ENCODE measurements at regions not wholly inside any gene's neighbourhood (a gene's known extent, or its start where the extent isn't known, plus 50 kb on each side); places are given as distances from the start of the nearest gene placed in this dataset.
"Not testable (repeated sequence)": the region's sequence is repeated elsewhere in the genome, so short reads cannot be mapped to it uniquely, and the experiment has no call there.

- no peak overlapping the region for H3K27ac Mint-ChIP-seq
- H3K4me1 Mint-ChIP-seq, result peaks cover 6% of the 10 kb centered on the region
- H3K4me3 Mint-ChIP-seq, result no peak overlapping the region
- no peaks in the 10 kb centered on the region for H3K9me3 Mint-ChIP-seq
- ATAC-seq, result no peak
- H3K27me3 Mint-ChIP-seq, result peaks cover 42% of the 10 kb centered on the region
- no peaks in the 10 kb centered on the region for H3K36me3 Mint-ChIP-seq
These were observed 84.1 kb upstream of the ZNF800 start for GRCh38 chr7:127476618-127477017.

GRCh38 chr7:127474457-127474856, 81.9 kb upstream of the ZNF800 start:
- peaks cover 40% of the 10 kb centered on the region for H3K27me3 Mint-ChIP-seq

GRCh38 chr7:127473409-127473808, 80.9 kb upstream of the ZNF800 start:
- no peak overlapping the region for H3K27ac Mint-ChIP-seq
- peaks cover 40% of the 10 kb centered on the region for H3K27me3 Mint-ChIP-seq
- no peak overlapping the region for H3K4me3 Mint-ChIP-seq
- no peaks in the 10 kb centered on the region for H3K9me3 Mint-ChIP-seq
- H3K4me1 Mint-ChIP-seq, result peaks cover 6% of the 10 kb centered on the region
- ATAC-seq, result no peak
- H3K36me3 Mint-ChIP-seq, result no peaks in the 10 kb centered on the region

More at GRCh38 chr7:127474457-127474856, 81.9 kb upstream of the ZNF800 start:
- Mint-ChIP-seq H3K4me1 (peaks cover 6% of the 10 kb centered on the region), H3K27ac (no peak overlapping the region), H3K9me3 (no peaks in the 10 kb centered on the region), H3K4me3 (no peak overlapping the region), H3K36me3 (no peaks in the 10 kb centered on the region)
- ATAC-seq, result no peak

- Mint-ChIP-seq H3K4me1 (no peaks in the 10 kb centered on the region), H3K9me3 (peaks cover 17% of the 10 kb centered on the region), H3K36me3 (no peaks in the 10 kb centered on the region), H3K27me3 (peaks cover 18% of the 10 kb centered on the region), H3K4me3 (no peak overlapping the region), H3K27ac (no peak overlapping the region)
- ATAC-seq, result no peak
These were observed 67.6 kb upstream of the ZNF800 start for GRCh38 chr7:127460077-127460476.

- H3K27me3 Mint-ChIP-seq, result peaks cover 60% of the 10 kb centered on the region
- not testable (repeated sequence) for H3K4me1 Mint-ChIP-seq, H3K4me3 Mint-ChIP-seq, H3K27ac Mint-ChIP-seq, H3K36me3 Mint-ChIP-seq, ATAC-seq, H3K9me3 Mint-ChIP-seq
These were observed 58.8 kb upstream of the ZNF800 start for GRCh38 chr7:127451258-127451657.

GRCh38 chr7:127448566-127448965, 56.1 kb upstream of the ZNF800 start:
- peaks cover 49% of the 10 kb centered on the region for H3K27me3 Mint-ChIP-seq
- no peak overlapping the region for H3K27ac Mint-ChIP-seq
- no peaks in the 10 kb centered on the region for H3K9me3 Mint-ChIP-seq
- H3K4me3 Mint-ChIP-seq, result no peak overlapping the region
- no peaks in the 10 kb centered on the region for H3K36me3 Mint-ChIP-seq
- ATAC-seq, result no peak
- H3K4me1 Mint-ChIP-seq, result peaks cover 8% of the 10 kb centered on the region

- Mint-ChIP-seq H3K36me3 (no peaks in the 10 kb centered on the region), H3K4me3 (no peak overlapping the region), H3K27me3 (peaks cover 40% of the 10 kb centered on the region), H3K4me1 (peaks cover 8% of the 10 kb centered on the region), H3K9me3 (no peaks in the 10 kb centered on the region), H3K27ac (no peak overlapping the region)
- peak; percentile 92 for ATAC-seq
These were observed 54.9 kb upstream of the ZNF800 start for GRCh38 chr7:127447326-127447945.

- Mint-ChIP-seq H3K9me3 (no peaks in the 10 kb centered on the region), H3K4me3 (no peak overlapping the region), H3K27me3 (peaks cover 34% of the 10 kb centered on the region), H3K4me1 (peaks cover 8% of the 10 kb centered on the region), H3K36me3 (no peaks in the 10 kb centered on the region), H3K27ac (no peak overlapping the region)
- no peak for ATAC-seq
These were observed 54.3 kb upstream of the ZNF800 start for GRCh38 chr7:127446842-127447241.

Data from stimulated activated memory B cell treated with anti-CD40 and anti-IgM and Interleukin-4, amounts not matched to agents 10 μg/mL and 1 μg/mL and 100 μg/mL, for 72 hours (primary cell).